Fibroblast of gingiva (primary cell): ENCODE measurements at regions not wholly inside any gene's neighbourhood (a gene's known extent, or its start where the extent isn't known, plus 50 kb on each side); places are given as distances from the start of the nearest gene placed in this dataset.
"Not testable (repeated sequence)": the region's sequence is repeated elsewhere in the genome, so short reads cannot be mapped to it uniquely, and the experiment has no call there.

ENCODE experiments used
- DNase-seq: peaks from one replicate; pipeline ENCODE4 v3.0.0-alpha.2; 2011; ENCODE audit warnings: low read depth

DNA sequence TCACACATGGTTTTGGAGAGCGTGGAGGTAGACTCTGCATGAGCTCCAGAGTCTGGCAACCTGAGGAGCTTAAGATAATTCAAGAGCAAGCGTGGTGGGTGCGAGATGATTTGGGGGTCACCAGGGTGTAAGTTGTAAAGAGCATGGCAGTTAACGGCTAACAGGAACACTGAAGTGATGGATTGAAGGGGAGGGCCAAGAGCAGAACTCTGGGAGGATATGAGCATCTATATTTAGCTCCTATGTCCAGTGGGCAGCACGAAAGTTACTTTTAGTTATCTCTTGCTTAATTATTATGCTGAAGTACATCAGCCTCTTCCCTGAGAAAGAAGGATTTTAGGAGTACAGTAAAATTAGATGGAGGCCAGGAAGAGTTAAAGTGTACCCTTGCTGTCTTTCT is 231.9 kb upstream of the HAND2 start:
- DNase-seq: no peak

DNA sequence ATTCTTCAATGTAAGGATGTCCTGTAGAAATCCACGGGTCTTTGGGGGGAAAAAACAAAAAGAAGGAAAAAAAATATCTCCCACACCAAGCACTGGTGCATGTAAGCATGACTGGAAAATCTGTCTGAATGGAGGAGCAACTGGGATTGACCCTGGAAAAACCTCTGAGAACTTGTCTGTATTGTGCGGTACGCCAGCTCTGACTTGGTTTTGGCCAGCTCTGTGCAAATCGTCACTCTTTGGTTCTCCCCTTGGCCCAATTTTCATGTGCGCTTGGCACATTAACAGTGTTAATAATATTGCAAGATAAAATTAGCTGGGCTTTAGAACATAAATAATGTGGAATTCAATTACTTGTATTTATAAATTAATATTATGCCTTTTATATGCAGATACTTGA is 231.2 kb upstream of the HAND2 start:
- no peak for DNase-seq

DNA sequence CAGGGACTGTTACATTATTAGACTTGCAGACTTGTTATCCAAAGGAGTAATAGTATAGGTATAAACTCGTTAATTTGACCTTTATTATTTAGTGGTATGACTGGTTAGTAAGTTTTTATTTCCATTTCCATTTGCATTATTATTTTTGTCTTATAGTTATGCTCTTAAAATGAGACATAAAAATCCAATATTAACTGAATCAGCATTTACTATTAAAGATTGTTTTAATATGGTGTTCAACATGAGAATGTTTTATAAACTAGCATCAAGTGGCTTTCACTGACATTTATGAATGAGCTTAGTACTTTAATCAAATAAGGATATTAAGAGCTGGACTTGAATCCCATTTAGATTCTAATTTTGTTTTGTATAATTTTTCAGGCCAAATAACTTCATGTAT is 228.1 kb upstream of the HAND2 start:
- no peak for DNase-seq

DNA sequence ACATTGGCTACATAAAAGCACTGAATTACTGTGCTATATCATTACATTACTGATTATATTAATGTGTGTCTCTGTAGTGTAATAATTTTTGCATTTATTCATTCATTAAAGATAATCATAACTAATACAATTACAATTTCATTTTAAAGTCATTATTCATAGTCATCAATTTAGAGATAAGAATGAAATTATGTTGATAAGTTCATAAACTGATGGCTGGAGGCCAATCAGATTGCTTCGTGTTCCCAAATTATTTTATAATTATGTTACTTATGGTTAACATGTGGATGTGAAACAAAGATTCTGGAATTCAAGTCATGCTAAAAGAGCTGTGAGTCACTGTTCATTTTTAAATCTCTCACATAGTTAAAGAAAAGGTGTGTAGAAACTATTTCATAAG is 223.4 kb upstream of the HAND2 start:
- DNase-seq: no peak

DNA sequence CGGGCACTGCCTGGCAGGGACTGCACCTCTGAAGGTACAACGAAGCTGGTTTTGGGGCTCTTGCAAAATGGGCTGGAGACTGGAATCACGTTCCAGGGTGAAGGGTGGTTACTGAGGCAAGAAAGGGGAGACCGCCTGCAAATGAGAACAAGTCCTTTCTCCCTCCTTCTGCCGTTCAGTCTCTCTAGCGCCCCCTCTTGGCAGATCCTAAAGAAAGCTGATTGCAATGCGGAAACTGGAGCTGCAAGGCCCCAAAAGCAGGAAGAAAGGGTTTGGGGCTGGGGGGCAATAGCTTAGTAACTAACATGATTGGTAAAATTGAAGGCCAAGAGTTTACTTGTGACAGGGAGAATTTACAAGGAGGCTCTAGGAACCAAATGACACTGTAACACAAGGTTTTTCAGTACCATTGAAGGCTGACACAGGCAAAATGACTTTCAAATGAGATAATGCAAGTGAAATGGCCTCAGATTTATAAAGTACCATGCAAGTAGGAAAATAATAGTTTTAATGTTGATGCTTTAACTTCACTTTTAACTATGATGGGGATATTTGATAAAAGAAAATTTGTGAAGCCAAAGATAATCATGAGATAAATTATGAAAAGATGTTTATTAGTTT is 222.7 kb upstream of the HAND2 start:
- no peak for DNase-seq

DNA sequence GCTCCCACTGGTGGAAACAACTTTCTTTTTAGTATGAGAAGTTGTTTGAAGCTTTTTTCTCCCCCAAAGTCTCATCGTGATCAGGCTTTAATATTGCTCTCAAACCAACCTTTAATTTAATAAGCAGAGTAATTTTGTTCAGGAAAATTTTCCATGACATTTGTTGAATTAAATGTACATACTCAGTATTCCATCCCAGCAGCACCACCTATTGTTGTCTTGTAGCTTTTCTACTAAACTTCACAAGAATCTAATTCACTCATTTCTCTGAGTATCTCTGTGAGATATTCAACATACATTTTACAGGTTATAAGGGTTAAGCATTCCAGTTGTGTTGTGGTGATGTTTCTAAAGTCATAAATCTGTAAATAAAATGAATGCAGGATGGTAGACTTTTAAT is 218.3 kb upstream of the HAND2 start:
- DNase-seq: no peak

DNA sequence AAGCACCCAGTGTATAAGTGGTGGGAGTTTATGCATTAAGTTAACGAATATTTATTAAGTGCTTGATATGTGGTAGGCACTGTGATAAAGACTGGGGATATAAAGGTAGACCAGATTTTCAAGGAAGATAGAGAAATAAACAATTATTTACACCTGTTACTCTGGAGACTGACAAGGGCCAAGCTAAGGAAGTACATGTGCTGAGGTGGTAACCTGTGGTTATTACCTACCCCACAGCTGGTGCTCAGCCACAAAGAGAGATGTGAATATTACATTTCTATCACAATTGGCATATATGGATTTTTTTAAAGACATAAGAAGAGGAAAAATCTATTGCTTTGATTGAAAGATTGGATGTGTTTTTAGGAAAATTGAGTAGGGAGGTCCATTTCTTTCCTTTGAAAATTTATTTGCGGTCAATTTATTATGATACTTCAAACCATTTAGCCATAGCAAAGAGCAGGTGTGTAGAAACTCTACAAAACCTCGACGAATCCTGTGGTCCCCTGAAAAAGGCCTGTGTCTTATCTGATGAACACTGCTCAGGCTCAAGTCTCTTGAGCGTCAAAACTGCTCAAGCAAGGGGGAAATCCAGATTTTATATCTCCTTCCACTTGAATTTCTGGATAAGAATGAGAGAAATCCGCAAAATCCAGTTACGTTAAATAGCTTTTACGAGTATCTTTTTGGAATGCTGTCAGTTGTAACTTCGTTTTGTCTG is 217.7 kb upstream of the HAND2 start:
- no peak for DNase-seq

DNA sequence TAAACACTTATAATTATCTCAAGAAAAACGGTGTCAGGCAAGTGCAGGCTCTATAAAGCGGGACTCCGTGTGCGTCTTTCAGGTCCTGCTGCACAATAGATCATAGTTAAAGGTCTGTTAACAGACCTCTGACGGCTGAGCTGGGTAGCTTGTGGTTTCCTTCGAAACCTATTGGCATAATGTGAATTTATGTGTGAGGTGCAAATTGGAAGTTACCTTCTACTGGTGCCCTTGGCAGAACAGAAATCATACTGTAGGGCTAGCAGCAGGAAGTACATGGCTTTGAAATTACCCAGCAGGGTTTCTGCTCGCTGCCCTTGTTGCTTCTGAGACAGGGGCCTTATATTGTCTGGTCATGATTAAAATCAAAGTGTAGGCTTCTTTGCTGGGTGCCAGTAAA is 216.4 kb upstream of the HAND2 start:
- no peak for DNase-seq

DNA sequence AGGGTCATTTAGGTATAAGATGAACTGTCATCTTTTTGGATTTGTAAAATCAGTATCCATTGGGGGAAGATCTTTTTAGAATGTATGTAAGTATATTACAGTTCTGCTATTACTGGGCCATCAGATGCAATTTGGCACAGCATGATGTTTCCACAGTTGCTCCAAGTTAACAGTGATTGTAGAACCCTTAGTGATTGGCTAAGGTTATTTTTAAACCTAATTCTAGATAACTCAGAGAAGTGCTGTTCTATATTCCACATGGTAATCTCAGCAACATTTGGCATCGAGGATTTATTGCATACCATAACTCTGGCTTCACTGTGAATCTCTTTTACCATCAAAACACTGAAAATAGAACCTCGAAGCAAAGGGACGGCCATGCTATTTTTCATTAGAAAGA is 215.7 kb upstream of the HAND2 start:
- no peak for DNase-seq

DNA sequence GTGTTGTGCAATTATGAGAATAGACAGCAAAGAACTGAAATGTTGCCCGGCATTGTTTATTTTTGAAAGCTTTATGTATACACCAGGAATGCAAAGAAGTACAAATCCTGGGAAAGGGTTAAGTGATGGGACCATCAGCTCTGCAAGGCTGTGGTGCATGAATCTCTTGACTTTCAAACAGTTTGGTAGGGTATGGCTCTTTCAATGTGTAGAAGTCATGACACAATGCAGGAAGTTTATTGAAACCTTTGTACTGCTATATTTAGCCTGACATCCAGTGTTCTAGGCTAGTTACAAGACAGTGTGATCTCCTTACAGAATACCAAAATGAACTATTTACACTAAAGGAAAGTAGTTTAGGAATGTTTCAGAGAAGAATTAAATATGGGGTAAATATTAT is 206.8 kb upstream of the HAND2 start:
- DNase-seq: no peak

DNA sequence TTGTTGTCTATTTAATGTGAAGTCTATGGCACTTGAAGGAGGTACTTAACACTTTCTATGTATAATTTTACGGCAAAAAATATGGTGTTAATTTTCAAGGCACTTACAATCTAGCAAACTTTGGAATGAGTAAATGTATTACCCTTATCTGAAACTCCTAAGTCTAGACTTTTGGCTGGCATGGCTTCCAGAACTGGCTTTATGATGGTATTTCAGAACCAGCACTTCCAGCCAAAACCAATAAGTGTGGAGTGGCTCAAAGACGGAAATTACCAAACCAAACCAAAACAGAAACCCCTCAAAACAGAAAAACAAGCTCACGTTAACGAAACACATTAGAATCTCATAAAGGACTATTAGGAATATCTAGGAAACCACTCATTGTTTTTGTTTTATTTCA is 205.6 kb upstream of the HAND2 start:
- no peak for DNase-seq

DNA sequence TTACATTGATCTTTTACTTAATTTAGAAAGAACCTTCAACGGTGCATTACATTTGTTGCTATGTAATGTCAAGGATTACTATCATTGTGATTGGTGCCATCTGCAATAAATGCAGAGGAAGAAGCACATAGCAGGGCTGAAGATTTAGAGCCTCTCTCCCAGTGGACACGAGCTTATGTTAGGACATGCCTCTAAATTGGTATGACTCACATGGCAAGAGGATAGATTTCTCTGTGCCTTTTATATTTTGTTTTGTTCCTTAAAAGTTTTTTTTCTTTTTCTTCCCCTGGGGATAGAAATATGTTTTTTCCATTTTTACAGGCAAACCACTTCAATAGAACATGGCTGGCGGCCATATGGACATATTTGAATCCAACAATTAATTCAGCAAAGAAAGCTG is 205.0 kb upstream of the HAND2 start:
- DNase-seq: peak; percentile 35

DNA sequence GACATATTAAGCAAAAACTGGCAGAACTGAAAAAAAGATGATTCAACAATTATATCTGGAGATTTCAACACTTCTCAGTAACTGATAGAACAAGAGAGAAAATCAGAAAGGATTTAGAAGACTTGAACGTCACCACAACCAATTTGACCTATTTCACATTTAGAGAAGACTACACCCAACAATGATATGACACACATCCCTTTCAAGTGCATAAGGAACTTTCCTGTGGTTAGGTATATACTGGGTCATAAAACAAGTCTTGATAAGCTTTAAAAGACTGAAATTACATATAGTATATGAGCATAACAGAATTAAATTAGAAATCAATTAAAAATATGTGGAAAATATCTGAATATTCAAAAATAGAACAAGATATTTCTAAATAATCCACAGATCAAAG is 201.2 kb upstream of the HAND2 start:
- DNase-seq: no peak

DNA sequence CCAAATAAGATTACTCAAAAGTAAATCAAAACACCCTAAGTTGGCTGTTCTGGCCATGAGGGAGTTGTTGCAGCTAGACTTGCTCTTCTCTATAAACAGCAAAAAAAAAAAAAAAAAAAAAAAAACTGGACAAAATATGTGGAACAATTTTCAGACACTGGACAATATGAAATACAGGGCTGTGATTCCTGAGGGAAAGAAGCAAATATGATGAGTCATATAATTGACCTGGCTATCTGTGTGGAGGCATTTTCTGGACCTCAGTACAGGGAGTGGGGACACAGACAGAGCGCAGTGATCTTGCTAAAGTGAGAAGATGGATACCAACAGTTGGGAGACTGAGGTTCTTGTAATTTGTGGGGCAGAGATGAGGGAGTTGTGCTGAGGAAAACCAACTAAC is 192.0 kb upstream of the HAND2 start:
- no peak for DNase-seq

DNA sequence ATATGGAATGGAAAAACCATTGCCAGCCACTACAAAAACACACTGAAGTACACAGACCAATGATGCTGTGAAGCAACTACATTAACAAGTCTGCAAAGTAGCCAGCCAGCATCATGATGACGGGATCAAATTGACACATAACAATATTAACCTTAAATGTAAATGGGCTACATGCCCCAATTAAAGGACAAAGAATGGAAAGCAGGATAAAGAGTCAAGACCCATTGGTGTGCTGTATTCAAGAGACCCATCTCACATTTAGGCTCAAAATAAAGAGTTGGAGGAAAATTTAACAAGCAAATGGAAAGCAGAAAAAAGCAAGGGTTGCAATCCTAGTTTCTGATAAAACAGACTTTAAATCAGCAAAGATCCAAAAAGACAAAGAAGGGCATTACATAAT is 188.5 kb upstream of the HAND2 start:
- DNase-seq: not testable (repeated sequence)

DNA sequence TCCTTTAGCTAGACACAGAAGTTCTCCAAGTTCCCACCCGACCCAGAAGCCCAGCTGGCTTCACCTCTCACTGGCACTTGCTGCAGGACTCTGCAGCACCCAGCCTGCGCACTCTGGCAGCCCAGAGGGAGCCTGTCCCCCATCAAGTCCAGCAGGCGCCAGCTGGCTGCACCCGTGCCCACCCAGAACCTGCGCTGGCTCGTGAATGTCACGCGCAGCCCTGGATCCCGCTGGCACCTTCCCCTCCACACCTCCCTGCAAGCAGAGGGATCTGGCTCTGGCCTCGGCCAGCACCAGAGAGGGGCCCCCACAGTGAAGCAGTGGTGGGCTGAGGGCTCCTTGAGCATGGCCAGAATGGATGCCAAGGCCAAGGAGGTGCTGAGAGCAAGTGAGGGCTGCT is 187.6 kb upstream of the HAND2 start:
- no peak for DNase-seq

DNA sequence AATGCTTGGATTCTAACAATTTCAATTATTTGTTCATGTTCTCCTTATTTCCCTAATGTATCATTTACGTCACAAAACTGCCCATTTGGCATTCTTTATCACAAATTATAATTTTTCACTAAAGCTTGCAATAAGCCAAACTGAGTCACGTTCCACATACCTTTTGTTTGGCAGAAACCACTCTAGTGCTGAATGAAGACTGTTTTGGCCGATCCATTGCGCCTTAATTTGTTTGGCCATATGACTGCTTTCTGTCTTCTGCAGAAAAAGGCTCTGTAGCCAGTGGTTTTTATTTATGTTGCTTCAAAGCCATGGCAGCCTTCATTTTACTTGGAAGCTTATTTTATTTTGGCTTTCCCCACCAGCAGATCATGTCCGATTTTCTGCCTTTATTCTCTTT is 184.4 kb upstream of the HAND2 start:
- DNase-seq: no peak

DNA sequence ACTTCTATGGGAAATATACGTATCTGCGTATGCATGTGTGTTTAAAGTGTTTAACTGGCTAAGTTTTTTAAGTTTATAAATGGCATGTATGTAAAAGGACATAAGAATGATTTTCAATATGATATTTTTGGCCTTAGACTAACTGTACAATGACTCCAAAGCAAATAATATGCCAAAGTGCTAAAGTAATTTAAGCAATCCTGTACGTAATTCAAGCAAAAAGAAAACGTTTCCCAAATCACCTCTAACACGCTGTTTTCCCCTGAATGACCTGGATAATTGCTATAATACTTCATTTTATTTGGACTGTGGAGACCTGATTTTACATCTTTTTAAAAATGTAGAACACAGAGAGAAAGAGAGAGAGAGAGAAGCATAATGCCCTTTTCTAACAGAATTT is 183.0 kb upstream of the HAND2 start:
- DNase-seq: no peak

DNA sequence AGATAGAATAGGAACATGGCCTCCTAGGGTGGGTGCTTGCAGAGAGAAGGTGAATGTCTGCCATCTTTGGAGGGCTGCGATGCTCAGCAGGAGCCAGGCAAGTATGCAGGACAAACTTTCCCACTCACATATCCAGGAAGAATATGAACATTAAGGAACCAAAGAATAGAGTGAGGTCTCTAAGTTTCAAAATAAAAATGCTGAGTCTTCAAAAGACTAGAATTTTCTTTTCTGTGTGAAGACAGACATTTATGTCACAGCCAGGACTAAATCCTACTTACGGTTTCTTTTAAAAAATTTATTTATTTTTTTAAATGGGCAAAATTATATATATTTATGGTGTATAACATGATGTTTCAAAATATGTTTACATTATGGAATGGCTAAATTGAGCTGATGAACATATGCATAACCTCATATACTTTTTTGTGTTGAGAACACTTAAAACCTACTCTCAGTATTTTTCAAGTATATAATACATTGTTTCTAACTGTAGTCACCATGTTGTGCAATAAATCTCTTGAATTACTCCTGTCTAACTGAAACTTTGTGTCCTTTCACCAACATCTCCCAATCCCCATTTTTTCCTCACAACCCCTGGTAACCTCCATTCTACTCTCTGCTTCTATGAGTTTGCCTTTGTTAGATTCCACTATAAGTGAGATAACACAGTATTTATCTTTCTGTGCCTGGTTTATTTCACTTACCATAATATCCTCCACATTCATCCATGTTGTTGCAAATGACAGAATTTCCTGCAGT is 177.8 kb upstream of the HAND2 start:
- DNase-seq: no peak

DNA sequence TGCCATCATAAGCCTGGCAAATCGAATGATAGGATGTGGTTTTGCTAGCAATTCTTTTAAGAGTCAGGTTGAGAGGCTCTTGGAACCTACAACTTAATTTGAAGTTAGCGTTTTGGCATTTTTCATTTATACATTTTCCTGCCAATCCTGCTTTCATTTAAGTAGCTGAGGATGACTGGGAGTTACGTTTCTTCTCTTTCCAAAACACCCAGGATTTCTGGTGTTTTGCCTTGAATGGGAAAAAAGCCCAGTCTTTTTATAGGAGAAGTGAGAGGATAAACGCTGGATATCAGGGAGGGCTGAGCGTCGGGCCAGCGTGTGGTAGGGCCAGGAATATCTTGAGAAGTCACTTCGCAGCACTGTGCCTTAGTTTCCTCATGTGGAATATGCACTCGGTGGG is 174.2 kb upstream of the HAND2 start:
- DNase-seq: no peak

DNA sequence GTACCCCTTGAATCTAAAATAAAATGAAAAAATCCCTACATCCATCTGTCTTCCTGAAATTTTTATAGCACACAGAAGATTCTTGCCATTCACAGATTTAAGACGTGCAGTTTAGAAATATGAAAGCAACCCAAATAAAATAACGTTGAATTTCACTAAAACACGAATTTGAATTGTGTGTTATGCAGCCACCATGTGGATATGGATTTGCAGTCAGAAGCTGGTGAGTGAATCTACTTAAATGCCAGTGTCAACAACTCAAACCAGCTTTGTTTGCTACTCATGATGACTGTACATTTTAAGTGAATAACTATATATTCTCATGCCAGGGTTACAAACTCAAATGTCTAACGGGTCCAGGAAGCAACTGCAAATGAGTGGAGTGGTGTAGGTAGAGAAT is 173.0 kb upstream of the HAND2 start:
- no peak for DNase-seq

DNA sequence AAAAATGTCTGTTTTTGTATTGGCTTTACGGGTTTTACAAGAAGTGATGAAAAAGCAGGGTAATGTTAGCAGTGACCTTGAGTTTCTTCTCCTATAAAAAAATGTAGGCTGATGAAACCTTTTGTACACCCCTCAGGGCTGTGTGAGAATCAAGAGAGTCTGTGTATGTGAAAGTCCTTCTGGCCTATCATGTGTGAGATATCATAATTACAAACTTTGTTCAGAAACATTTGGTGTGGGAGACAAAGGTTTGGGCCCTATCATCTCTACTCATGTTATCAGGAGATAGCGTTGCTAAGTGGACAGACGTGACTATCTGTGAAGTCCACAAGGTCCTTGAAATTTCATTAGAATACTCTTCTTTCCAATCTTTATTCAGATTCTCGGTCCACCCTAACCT is 170.6 kb upstream of the HAND2 start:
- DNase-seq: no peak

DNA sequence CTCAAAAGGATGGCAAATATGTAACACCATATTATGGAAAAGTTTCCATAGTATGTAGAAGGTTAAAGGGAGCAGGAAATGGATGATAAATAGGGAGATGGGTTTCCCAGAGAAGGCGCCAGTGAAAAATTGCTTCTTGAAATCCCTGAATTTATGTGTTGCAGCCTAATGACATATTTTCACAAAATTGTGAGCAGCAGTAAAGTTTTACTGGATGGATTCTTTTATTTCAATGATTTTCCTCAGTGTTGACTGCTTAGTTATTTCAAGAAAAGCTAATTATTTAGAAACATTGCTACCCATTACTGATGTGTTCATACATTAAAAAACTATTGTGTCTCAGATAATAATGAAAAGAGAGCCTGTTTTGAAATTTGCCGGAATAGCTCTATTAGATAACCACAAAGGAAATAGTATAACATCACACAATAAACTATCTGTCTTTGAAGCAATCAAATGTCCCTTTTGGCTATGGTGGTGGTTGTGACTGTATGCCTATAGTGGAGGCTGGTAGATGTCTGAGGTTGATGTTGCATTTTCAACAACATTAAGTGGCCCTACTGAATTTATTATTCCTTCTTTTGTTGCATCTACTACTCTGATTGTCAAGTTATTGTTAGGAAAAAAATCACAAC is 169.9 kb upstream of the HAND2 start:
- DNase-seq: no peak
